ENCODE measurements at regions not wholly inside any gene's neighbourhood (a gene's known extent, or its start where the extent isn't known, plus 50 kb on each side); places are given as distances from the start of the nearest gene placed in this dataset.

GRCh38 chr4:24666816-24667477 lies 82.6 kb upstream of the DHX15 start:
- DNase-seq, result no peak

- DNase-seq, result no peak
Measured at GRCh38 chr4:24668956-24669355, 84.6 kb upstream of the DHX15 start.

- DNase-seq, result no peak
Measured at GRCh38 chr4:24669751-24670150, 85.4 kb upstream of the DHX15 start.

GRCh38 chr4:24671849-24672248 lies 87.5 kb upstream of the DHX15 start:
- DNase-seq, result no peak

- DNase-seq, result no peak
Measured at GRCh38 chr4:24672880-24673279, 88.5 kb upstream of the DHX15 start.

- DNase-seq, result no peak
Measured at GRCh38 chr4:24674279-24674678, 89.9 kb upstream of the DHX15 start.

- no peak for DNase-seq
Measured at GRCh38 chr4:24675721-24676389, 91.5 kb upstream of the DHX15 start.

GRCh38 chr4:24677909-24678308 lies 93.6 kb upstream of the DHX15 start:
- DNase-seq, result no peak

GRCh38 chr4:24680746-24681448 lies 96.5 kb upstream of the DHX15 start:
- DNase-seq, result no peak

GRCh38 chr4:24683116-24683515 lies 98.8 kb upstream of the DHX15 start:
- no peak for DNase-seq

GRCh38 chr4:24686866-24687692 lies 102.7 kb upstream of the DHX15 start:
- no peak for DNase-seq

- no peak for DNase-seq
Measured at GRCh38 chr4:24688453-24688852, 104.1 kb upstream of the DHX15 start.

- DNase-seq, result no peak
Measured at GRCh38 chr4:24689212-24689611, 104.9 kb upstream of the DHX15 start.

- no peak for DNase-seq
Measured at GRCh38 chr4:24690436-24690835, 104.9 kb upstream of the SOD3 start.

- DNase-seq, result no peak
Measured at GRCh38 chr4:24693636-24694035, 101.7 kb upstream of the SOD3 start.

GRCh38 chr4:24700118-24700517 lies 95.3 kb upstream of the SOD3 start:
- DNase-seq, result no peak

GRCh38 chr4:24701683-24702082 lies 93.7 kb upstream of the SOD3 start:
- no peak for DNase-seq

GRCh38 chr4:24702281-24702680 lies 93.1 kb upstream of the SOD3 start:
- DNase-seq, result no peak

- DNase-seq, result no peak
Measured at GRCh38 chr4:24703298-24703697, 92.1 kb upstream of the SOD3 start.

- DNase-seq, result peak; percentile 44
Measured at GRCh38 chr4:24704149-24704548, 91.2 kb upstream of the SOD3 start.

GRCh38 chr4:24705016-24705753 lies 90.2 kb upstream of the SOD3 start:
- no peak for DNase-seq

- DNase-seq, result no peak
Measured at GRCh38 chr4:24713604-24714003, 81.8 kb upstream of the SOD3 start.

GRCh38 chr4:24719615-24720014 lies 75.8 kb upstream of the SOD3 start:
- no peak for DNase-seq

All from eye (tissue), 1 donor.